ENCODE measurements at regions not wholly inside any gene's neighbourhood (a gene's known extent, or its start where the extent isn't known, plus 50 kb on each side); places are given as distances from the start of the nearest gene placed in this dataset.

DNA sequence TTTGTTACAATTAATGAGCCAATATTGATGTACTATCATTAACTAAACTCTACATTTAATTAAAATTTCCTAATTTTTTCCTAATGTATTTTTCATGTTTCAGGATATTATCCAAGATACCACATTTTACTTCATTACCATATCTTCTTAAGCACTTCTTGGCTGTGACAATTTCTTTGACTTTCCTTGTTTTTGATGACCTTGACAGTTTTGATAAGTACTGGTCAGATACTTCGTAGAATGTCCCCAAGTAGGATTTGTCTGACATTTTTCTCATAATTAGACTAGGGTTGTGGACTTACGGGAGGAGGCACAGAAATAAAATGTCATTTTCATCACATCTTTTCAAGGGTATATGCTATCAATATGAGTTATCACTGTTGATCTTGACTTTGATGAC lies 700.9 kb downstream of the BCL11B start:
- no peak overlapping the region for H3K27ac ChIP-seq
- TF ChIP-seq CTCF (IDR thresholded peaks at IDR 0.05) = no peak
- no peak for TF ChIP-seq ZFX (IDR thresholded peaks at IDR 0.05; ENCODE audit: borderline replicate concordance)

- TF ChIP-seq CTCF (IDR thresholded peaks at IDR 0.05) = no peak
- no peak for TF ChIP-seq ZFX (IDR thresholded peaks at IDR 0.05; ENCODE audit: borderline replicate concordance)
- no peak overlapping the region for H3K27ac ChIP-seq
Observed at GRCh38 chr14:98573082-98573481, 698.9 kb downstream of the BCL11B start.

DNA sequence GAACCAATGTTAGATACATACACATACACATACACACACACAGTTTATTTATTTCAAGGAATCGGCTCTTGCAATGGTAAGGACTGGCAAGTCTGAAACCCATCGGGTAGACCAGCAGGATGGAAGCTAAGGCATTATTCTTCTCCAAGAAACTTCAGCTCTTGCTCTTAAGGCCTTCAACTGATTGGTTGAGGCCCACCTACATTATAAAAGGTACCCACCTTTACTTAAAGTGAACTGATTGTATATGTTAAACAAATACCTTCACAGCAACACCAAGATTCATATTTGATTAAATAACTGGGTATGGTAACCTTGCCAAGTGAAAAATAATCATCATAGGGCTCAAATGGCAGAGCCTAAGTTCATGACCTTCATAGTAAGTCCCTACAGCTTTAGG lies 695.5 kb downstream of the BCL11B start:
- H3K27ac ChIP-seq = no peak overlapping the region
- TF ChIP-seq ZFX (IDR thresholded peaks at IDR 0.05; ENCODE audit: borderline replicate concordance) = no peak
- no peak for TF ChIP-seq CTCF (IDR thresholded peaks at IDR 0.05)

DNA sequence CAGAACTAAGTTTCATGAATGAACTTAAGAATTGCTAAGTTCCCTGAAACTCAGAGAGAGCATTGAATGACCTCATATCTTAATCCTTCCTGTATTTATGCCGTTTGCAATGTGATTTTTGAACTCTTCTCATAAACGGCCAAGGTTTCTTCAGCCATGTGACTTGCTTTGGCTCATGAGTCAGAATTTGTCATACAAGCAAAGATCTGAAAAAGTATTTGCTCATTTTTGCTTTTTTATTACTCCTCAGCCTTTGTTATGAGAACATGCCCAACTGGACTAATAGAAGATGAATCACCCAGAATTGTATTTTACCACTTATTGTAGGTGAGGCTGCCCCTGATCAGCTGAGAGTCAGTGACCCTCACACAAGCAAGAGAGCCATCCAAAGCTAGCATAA lies 693.8 kb downstream of the BCL11B start:
- TF ChIP-seq CTCF (IDR thresholded peaks at IDR 0.05) (no peak), ZFX (IDR thresholded peaks at IDR 0.05; ENCODE audit: borderline replicate concordance) (no peak)
- H3K27ac ChIP-seq = no peak overlapping the region

GRCh38 chr14:98579140-98579539 lies 692.9 kb downstream of the BCL11B start:
- H3K27ac ChIP-seq = no peak overlapping the region
- no peak for TF ChIP-seq ZFX (IDR thresholded peaks at IDR 0.05; ENCODE audit: borderline replicate concordance)

DNA sequence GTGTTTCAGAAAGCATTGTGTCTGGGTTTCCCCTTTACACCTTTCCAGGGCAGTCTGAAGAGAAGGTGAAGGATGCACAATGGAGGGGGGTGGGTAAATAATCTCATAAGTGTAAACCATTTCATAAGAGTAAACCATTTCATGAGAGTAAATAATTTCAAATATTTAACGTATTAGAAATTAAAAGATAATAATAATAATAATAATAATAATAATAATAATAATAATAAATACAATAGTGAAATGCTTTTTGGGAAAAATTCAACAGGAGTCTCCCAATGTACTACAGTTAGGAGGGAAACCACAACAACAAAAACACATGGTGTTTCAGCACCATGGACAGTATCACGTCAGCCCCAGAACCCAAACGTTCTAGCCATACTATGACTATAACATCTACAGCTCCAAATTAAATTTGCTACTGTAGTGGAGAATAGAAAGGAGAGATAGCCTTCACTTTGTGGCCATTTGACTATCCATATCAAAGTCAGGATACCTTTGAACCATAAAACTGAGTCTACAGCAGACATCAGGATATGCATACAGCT lies 691.8 kb downstream of the BCL11B start:
- no peak overlapping the region for H3K27ac ChIP-seq
- no peak for TF ChIP-seq ZFX (IDR thresholded peaks at IDR 0.05; ENCODE audit: borderline replicate concordance)
- TF ChIP-seq CTCF (IDR thresholded peaks at IDR 0.05) = no peak

GRCh38 chr14:98582276-98582675 lies 689.7 kb downstream of the BCL11B start:
- TF ChIP-seq CTCF (IDR thresholded peaks at IDR 0.05) (no peak), ZFX (IDR thresholded peaks at IDR 0.05; ENCODE audit: borderline replicate concordance) (no peak)
- no peak overlapping the region for H3K27ac ChIP-seq

DNA sequence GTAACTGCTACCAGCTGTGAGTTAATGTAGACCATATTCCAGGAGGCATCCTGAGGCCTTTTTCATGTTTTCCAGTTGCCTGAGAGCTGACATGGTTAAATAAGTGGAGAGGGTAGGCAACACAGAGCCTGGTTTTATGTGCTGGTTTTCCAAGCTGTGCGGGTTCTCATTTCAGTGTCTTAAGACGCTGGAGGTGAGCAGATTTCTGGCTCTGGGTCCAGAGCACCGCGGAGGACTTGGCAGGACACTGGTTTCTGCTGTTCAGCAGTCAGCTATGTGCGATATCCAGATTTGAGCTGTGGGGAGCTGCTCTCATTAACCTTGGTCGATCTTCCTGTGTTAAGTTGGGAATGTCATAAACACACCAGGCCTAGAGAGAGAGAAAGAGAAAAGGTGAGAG lies 680.8 kb downstream of the BCL11B start:
- no peak overlapping the region for H3K27ac ChIP-seq
- no peak for TF ChIP-seq CTCF (IDR thresholded peaks at IDR 0.05)
- no peak for TF ChIP-seq ZFX (IDR thresholded peaks at IDR 0.05; ENCODE audit: borderline replicate concordance)
